Non-pigmented ciliary epithelial cell (primary cell): ENCODE measurements at regions not wholly inside any gene's neighbourhood (a gene's known extent, or its start where the extent isn't known, plus 50 kb on each side); places are given as distances from the start of the nearest gene placed in this dataset.

Experiments
- DNase-seq: peaks from one replicate; pipeline ENCODE4 v3.0.0-alpha.2; 2010; ENCODE audit warnings: low read depth

DNA sequence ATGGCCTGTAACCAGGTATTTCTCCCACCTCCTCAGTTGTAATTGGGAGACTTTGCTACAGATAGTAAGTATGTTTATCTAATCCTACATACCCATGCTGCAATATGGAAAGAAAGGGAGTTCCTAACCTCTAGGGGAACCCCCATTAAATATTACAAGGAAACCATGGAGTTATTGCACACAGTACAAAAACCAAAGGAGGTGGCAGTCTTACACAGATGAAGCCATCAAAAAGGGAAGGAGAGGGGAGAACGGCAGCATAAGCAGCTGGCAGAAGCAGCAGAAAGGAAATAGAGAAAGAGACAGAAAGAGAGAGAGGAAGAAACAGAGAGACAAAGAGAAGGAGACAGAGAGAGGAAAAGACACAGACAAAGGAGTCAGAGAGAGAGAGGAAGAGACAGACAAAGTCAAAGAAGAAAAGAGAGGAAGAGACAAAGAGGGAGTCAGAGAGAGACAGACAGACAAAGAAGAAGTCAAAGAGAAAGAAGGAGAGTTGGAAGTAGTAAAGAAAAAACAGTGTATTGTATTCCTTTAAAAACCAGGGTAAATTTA is 142.9 kb downstream of the FASLG start:
- no peak for DNase-seq

DNA sequence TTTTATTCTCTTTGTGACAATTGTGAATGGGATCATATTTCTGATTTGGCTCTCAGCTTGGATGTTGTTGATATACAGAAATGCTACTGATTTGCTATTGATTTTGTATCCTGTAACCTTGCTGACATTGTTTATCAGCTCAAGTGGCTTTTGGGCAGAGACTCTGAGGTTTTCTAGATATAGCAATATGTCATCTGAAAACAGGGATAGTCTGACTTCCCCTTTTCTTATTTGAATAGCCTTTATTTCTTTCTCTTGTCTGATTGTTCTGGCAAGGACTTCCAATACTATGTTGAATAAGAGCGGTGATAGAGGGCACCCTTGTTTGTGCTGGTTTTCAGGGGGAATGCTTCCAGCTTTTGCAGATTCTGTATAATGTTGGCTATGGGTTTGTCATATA is 150.8 kb downstream of the FASLG start:
- DNase-seq, result no peak

DNA sequence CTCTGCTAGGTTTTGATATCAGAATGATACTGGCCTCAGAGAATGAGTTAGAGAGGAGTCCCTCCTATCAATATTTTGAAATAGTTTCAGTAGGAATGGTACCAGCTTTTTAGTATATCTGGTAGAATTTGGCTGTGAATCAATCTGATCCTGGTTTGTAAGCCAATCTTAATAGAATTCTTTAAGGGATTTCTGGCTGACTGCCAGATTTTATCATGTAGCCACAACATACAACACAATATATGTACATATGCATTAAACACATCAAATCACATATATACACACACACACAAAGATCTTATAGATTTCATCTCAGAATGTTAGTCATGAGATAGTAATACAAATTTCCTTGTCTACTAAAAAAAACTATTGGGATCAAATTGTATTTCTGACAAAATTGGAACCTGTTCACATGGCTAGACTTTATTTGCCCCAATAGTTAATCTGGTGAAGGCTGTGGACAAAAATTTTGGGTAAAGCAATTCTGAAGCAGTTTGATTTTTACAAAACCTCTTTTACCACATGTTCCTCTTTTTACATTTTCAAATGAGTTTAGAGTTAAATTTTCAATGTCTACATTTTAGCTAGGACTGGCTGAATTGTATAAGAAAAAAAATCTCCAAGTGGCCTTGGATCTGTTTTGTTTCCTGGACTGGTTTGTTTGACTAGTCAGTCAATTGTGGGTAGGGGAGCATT is 151.7 kb downstream of the FASLG start:
- DNase-seq, result no peak

DNA sequence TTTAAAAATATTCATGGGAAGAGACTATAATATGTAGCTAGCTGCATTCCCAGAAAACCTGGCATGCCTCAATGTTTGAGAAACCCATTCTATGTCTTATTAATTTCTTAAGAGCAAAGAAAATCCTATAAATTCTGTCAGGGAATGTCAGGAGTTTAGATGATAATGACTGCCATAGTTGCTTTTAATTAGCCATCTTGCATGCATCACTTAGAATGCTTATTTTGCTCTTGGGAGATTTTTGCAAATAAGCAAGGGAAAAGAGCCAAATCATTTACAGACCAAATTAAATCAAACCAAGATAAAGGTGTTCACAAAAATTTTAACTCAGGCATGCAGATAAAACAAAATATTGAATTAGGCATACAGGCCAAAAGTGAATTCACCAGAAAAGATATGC is 152.8 kb downstream of the FASLG start:
- DNase-seq, result no peak

DNA sequence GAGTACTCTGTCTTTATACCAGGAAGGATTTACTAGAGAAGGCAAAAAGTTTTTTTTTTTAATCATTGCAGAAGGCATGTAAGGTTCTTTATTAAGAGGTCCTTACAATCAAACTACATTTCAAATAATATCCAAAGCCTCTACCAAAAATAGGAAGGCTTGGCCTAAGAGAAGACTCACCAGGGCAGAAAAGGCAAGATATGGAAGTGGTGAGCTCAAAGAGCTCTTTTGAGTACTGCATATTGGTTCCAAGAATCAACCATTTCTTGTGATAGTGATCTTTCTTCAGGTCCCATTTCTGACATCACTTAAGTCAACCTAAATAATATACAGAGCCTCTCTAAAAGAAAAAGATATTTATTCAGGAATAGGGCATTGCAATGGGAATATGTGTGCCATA is 153.2 kb downstream of the FASLG start:
- no peak for DNase-seq

DNA sequence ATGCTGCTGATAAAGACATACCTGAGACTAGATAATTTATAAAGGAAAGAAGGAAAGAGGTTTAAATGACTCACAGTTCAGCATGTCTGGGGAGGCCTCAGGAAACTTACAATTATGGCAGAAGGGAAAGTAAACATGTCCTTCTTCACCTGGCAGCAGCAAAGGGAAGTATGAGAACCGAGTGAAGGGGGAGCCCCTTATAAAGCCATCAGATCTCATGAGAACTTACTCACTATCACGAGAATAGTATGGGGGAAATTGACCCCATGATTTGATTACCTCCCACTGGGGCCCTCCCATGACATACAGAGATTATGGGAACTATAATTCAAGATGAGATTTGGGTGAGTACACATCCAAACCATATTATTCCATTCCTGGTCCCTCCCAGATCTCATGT is 154.4 kb downstream of the FASLG start:
- DNase-seq, result no peak

DNA sequence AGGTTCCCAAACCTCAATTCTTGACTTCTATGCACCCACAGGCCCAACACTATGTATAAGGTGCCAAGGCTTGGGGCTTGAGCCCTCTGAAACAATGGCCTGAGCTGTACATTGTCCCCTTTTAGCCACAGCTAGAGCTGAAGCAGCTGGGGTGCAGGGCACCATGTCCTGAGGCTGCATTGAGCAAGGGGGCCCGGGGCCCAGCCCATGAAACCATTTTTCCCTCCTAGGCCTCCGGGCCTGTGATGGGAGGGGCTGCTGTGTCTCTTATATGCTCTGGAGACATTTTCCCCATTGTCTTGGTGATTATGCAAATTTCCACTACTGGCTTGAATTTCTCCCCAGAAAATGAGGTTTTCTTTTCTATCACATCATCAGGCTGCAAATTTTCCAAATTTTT is 155.5 kb downstream of the FASLG start:
- no peak for DNase-seq

DNA sequence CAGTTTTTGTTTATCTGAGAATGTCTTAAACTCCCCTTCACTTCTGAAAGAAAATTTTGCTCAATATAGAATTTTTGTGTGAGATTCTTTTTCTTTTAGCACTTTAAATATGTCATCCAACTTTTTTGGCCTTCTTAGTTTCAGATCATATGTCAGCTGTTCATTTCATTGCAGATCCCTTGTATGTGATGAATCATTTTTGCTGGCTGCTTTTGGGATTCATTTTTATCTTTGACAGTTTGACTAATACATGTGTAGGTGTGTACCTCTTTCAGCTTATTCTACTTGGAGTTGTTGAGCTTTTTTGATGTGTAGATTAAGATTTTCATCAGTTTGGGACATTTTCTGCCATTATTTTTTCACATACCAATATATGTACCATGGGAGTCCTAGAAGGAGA is 156.8 kb downstream of the FASLG start:
- DNase-seq, result no peak

DNA sequence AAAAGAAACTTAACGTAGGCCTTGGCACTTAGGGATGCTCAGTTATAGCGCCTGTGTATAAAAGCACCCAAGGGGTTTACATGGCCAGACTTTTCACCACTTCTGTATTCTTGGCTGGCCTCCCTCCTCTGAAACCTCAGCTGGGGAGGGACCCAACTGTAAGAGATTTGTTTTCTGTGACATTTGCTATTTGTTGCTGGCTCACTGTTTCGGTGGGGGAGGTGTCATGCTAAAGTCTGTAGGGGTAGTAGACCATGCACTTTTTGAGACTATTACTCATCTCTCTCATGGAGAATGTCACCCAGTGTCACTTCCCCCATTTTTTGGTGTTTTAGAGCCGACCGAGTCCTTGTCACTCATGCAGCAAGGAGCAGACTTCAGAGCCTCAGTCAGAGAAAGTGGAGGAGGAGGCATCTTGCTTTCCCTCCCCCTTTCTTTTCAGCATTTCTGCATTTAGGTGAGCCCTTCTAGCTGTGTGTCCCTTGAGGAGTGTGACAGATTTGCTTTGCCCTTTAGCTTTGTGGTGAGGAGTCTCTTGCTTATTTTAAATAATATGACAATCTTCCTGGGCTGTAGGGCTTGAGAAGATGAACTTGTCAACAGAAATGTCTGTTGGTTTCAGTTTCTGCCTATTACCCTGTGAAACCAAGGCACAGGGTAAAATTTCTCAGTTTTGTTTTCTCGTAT is 160.1 kb downstream of the FASLG start:
- DNase-seq, result no peak

DNA sequence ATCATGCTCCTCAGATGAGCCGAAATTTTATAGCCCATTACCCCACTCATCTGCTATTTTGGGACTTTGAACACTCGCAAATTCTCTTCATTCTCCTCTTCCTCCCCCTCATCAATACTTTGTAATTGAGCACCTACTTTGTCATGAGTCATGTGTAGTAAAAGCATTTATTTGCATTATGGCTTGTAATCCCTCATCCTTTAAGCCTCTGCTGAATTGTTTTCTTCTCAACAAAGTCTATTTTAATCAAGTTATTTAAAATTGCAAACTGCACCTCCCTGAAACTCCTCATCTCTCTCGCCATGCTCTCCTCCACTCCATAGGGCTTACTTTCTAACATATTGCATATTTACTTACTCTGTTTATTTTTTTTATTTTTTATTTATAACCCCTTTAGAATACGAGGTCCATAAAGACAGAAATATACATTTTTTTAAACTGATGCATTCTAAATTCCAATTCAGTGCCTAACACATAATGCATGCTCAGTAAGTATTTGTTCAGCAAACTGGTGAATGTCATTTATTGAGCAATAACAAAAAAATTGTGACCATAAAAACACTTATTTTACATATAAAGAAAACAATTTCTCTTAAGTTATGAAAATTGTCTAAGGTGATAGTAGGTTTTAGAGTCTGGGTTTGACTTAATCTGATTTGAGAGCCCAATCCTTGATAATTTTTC is 161.7 kb downstream of the FASLG start:
- DNase-seq, result no peak

DNA sequence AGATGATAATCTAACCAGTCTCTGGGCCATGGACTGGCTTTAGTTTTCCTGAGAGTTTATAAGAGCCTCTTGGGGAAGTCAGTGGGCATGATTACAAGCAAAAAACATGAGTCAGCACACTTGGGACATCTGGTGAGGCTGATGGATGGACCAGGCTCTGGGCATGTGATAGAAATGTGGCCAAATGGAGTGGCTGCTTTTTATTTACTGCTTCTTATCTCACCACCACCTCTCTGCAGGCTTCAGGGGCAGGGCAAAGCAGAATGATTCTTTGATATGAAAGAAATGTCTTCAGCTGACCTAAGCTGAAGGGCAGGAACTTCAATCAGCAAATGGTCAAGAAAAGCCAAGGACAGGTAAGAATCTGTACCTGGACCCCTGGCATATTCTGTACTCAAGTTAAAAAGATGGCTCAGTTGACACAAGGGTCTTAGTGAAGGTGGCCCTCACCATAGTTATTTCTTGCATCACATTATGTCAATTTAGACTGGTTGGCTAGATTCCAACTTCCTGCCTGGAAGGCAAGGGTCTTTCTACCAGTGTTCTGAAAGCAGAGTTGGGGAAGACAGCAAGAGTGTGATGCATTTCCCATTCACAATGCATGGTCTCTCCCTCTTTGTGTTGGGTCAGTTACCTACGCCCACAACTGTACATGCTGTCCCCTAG is 162.8 kb downstream of the FASLG start:
- no peak for DNase-seq

DNA sequence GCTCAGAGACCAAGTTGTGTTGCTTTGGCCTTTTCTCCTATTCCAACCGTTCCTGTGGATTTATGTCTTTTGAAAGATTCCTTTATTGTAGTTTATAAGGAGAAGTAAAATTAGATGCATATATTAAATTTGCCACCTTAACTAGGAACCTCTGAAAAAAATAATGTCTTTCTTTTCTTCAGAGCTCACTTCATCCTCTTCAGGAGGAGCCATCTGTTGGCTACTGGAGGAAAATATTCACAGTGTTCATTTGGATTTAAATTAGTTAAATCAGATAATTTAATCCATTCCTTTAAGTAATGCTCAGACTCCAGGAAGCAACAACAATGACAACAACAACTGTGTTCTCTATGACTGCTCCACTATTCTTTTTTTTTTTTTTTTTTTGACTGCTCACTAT is 164.0 kb downstream of the FASLG start:
- no peak for DNase-seq

DNA sequence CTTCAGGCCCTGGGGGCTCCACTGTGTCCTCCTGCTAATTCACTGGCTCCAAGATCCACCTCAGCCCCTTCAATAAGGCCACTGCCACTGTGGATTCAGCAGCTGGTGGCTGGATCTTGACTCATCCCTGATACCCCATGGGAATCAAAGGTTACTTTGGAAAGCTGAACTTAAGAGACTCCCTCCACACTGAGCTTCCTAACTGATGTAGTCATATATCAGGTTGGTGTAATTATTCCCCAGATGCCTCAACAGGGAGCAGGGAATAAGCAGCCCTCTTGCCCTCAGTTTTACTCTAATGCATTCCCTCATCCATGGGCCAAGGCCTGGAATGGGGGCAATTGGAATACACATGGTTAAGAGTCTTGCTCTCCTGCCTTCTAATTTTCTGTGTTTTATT is 164.6 kb downstream of the FASLG start:
- DNase-seq, result no peak

DNA sequence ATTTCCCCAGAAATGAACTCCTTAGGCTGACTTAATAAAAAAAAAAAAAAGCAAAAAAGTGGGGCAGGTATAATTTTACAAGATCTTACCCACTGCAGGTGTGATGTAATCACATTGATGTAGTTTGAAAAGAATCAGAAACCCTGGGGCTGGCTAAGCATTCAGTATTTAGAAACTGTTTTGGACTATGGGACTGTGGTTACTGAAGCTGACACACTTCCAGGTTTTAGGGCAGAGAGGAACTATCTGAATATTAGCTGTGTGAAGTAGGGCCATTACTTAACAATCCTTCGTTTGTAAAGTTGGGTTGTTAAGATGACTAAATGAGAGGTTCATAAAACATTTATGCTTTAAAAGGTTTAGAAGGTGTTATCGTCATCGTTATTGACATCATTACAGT is 165.3 kb downstream of the FASLG start:
- DNase-seq, result no peak

DNA sequence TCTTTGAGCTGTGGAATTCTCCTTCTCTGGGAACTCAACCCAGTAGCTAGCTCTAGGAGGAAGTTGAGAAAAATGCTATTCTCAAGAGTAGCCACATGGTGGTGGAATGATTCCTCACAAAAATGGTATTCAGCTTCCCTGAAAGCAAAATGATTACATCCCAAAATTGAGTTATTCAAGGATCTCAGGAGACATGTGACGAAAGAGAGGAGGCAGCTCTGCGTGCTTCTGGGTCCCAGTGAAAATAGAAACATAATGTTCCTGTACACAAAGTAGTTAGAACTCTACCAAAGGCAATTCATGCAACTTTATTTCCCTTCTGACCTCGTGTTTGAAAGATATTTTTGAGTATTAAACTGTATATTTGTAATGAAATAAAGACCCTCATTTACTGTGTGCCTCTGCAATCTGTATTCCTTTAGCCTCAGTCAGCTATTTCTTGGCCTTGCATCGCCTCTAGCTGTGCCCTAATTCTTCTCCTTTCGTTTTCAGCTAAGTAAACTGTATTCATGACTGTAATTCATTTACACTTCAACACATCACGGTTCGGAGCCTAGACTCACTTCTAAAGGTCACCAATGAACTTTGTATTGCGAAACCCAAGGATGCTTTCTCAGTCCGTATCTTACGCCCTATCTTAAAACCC is 167.3 kb downstream of the FASLG start:
- peak; percentile 83 for DNase-seq

DNA sequence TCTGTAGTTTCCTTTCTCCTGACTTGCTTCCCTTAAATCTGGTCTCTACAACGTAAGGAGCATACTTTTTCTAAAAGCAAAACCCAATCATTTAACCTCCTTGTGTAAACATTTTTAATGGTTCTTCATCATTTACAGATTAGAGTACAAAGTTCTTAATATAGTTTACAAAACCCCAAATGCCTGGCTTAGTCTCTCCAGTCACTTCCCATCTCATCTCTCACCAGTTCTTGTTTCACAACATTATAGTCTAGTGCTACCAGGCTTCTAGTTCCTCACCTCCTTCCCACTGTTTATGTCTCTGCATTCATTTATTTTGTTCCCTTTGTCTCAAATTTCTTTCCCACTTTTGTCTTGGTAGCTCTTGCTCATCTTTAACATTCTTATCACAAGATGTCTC is 168.4 kb downstream of the FASLG start:
- DNase-seq, result no peak

DNA sequence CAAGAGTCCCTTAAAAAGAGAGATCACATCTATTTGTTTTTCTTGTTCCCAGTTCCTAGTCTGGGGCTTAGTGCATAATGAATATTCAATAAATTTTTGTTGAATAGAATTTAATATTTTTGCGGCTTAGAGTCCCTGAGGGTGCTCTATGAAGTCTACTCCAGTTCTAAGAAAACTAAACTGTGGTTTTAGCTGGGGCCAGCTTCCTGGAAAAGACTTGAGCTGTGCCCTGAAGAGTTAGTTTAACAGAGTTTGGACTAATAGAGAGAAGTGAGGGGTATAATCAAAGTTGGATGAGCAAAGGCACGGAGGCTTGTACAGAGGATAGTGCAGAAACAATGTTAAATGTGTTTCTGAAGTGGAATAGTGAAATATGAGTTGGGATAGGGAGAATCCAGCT is 168.9 kb downstream of the FASLG start:
- DNase-seq, result no peak

DNA sequence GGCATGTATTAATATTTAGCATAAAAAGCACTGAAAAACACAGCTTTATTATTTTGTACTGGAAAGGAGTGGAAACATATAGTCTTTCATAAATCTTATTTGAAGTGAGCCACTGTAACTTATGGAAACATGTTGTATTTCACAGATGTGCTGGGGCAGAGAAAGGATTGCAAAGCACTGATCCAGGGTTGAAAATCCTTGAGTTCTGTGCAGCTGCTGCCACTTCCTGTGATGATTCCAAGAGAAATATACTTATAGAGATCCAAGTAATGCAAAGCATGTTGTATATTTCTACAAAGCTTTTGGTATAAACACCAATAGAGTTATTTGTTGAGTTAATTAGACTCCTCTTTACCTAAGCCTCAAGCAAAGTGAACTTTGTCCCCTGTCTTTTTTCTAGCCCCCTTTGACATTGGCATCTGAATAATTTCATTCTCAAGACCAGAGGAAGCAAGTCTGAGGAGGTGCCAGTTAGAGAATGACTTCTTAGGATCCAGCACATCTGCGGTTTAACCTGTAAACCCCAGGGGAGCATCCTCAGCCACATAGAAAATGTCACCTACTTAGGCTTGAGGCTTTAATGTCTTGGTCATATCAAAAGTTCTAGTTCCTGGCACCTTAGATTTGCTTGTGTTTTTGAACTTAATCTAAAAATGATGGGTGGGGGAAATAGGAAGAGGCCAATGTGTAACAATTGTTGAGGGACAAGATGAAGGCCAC is 173.3 kb downstream of the FASLG start:
- no peak for DNase-seq

DNA sequence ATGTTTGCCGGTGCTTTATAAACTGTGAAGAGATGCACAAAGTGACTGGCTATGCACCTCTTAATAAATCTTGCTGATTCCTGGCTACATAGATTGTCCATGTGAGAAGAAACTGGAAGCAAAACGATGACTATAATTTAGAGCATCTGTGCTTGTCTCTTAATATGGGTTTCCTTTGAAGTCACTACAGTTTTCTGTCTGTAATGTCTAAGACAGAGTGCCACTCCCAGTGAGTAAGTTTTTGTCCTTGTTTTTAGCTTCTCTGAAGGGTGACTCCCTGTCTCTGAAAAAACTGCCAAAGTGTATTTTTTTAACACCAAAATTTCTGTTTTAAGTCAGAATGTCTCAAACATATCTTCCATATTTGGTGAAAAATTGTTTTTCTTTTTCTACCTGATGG is 175.1 kb downstream of the FASLG start:
- no peak for DNase-seq

DNA sequence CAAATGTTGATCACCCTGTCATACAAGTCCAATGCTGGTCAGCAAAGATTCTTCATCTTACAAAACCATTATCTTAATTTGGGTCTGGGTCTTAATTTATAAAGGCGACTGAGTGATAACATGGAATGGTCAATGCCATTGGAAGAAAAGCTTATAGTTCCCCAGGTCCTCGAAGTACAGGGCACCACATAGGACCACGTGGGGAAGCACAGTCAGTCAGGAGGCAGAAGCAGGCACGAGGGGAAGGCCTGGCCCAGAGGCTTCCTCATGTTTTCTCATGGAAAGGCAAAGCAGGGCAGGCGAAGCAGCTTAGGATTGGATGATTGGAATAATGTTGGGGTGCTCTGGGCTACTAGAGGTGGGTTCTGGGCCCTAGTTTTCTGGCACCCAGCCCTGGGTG is 175.7 kb downstream of the FASLG start:
- DNase-seq, result no peak

DNA sequence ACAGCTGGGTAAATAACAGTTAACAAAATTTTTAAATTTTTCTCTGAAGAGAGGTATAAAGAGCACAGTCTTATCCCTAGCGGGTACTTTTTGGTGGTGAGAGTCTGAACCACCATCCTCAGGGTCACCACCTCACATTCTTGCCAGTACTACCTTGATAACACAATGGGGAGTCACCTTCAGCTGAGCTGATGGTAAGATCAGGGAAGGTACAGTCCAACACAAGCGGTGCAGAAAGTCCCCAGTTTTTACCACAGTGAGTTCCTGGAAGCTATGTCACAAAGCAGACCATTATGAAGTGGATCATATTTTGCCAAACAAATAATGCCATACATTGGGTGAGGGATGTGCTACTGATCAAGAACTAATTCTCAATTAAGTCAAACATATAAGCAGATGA is 176.9 kb downstream of the FASLG start:
- no peak for DNase-seq
